Fibroblast of lung (primary cell): ENCODE measurements at regions not wholly inside any gene's neighbourhood (a gene's known extent, or its start where the extent isn't known, plus 50 kb on each side); places are given as distances from the start of the nearest gene placed in this dataset.

ENCODE experiments used
- CTCF ChIP-seq, 2 donors: IDR thresholded peaks in 1 of 2; conservative IDR thresholded peaks in 1 of 2; 1 replicate in 1 of 2; 2 replicates in 1 of 2; pipeline ENCODE4 v1.5.1; 2011 to 2012; ENCODE audit warnings: low read length in 2 of 2, control low read depth in 1 of 2, inconsistent platforms in 1 of 2, low read depth in 1 of 2, mild to moderate bottlenecking in 1 of 2
- EZH2 ChIP-seq: IDR thresholded peaks from 2 replicates; pipeline ENCODE4 v1.5.1; 2012; ENCODE audit warnings: low read length, control low read depth, mild to moderate bottlenecking; ENCODE audit errors: missing control alignments

GRCh38 chr9:31275419-31275818 lies 1109.0 kb upstream of the ACO1 start:
- TF ChIP-seq CTCF (conservative IDR thresholded peaks at IDR 0.05 in 1 of 2, IDR thresholded peaks at IDR 0.05 in 1 of 2; ENCODE audit: low read depth in 1 of 2, low read length in 2 of 2): no peak
- no peak for TF ChIP-seq EZH2
